ENCODE measurements at regions not wholly inside any gene's neighbourhood (a gene's known extent, or its start where the extent isn't known, plus 50 kb on each side); places are given as distances from the start of the nearest gene placed in this dataset.

DNA sequence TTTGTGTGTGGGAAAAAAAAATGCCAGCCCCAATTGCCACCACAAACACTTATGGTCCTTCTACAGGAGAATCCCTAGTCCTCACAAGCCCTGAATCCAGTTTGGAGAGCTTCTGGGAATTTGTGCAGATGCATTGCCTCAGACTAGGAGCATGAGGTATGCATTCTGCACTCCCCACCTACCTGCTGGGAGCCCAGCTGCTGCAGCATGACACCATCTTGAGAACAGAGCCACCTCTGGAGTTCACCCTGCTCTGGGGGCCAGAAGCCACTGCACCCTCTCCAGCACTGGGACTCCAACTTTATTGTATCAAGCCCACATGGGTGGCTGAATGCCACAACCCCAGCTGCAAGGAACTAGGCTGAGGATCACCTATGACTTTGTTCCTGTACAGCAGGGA lies 568.5 kb upstream of the ID4 start:
- no peak for DNase-seq (ENCODE audit: low read depth, low spot score)
- Histone ChIP-seq H3K27ac (ENCODE audit: control insufficient read depth, insufficient read depth) (no peak overlapping the region), H3K9me3 (replicated peaks; ENCODE audit: control insufficient read depth, insufficient read depth, low read length) (no peaks in the 10 kb centered on the region), H3K9ac (ENCODE audit: control insufficient read depth, insufficient read depth, low read length) (no peak overlapping the region), H3K4me2 (ENCODE audit: control insufficient read depth, insufficient read depth) (no peak overlapping the region), H3K4me3 (no peak overlapping the region), H3K79me2 (ENCODE audit: control insufficient read depth, insufficient read depth, low read length) (no peaks in the 10 kb centered on the region), H4K20me1 (ENCODE audit: control insufficient read depth, insufficient read depth) (no peaks in the 10 kb centered on the region), H3K4me1 (ENCODE audit: control insufficient read depth, insufficient read depth, low read length) (no peaks in the 10 kb centered on the region), H3K36me3 (ENCODE audit: control insufficient read depth in 2 of 2, insufficient read depth in 2 of 2, low read length in 1 of 2) (no peaks in the 10 kb centered on the region), H3K27me3 (replicated peaks in 1 of 2; ENCODE audit: control insufficient read depth in 2 of 2, insufficient read depth in 2 of 2, low read length in 1 of 2) (no peaks in the 10 kb centered on the region), H2AFZ (ENCODE audit: control insufficient read depth, low read depth, low read length) (no peak overlapping the region)
- TF ChIP-seq MYB (IDR thresholded peaks at IDR 0.05; ENCODE audit: borderline replicate concordance, low read depth, low read length) = no peak
- TF ChIP-seq, protein P1, sequence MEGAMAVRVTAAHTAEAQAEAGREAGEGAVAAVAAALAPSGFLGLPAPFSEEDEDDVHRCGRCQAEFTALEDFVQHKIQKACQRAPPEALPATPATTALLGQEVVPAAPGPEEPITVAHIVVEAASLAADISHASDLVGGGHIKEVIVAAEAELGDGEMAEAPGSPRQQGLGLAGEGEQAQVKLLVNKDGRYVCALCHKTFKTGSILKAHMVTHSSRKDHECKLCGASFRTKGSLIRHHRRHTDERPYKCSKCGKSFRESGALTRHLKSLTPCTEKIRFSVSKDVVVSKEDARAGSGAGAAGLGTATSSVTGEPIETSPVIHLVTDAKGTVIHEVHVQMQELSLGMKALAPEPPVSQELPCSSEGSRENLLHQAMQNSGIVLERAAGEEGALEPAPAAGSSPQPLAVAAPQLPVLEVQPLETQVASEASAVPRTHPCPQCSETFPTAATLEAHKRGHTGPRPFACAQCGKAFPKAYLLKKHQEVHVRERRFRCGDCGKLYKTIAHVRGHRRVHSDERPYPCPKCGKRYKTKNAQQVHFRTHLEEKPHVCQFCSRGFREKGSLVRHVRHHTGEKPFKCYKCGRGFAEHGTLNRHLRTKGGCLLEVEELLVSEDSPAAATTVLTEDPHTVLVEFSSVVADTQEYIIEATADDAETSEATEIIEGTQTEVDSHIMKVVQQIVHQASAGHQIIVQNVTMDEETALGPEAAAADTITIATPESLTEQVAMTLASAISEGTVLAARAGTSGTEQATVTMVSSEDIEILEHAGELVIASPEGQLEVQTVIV (IDR thresholded peaks at IDR 0.05; ENCODE audit: borderline replicate concordance, partially characterized antibody) = no peak
- TF ChIP-seq NFYB (IDR thresholded peaks at IDR 0.05; ENCODE audit: insufficient read depth, low read depth, low read length) = no peak
- no peak for TF ChIP-seq KLF5 (IDR thresholded peaks at IDR 0.05; ENCODE audit: partially characterized antibody)
- TF ChIP-seq IRF4 (IDR thresholded peaks at IDR 0.05; ENCODE audit: low read depth, low read length) = no peak
- TF ChIP-seq SMAD1 (IDR thresholded peaks at IDR 0.05; ENCODE audit: low read depth, partially characterized antibody) = no peak
- TF ChIP-seq TARDBP (IDR thresholded peaks at IDR 0.05; ENCODE audit: borderline replicate concordance) = no peak
- no peak for TF ChIP-seq CHD4 (IDR thresholded peaks at IDR 0.05)
- no peak for TF ChIP-seq YY1 (IDR thresholded peaks at IDR 0.05; ENCODE audit: low read depth, low read length)
- TF ChIP-seq WRNIP1 (IDR thresholded peaks at IDR 0.05; ENCODE audit: borderline replicate concordance, low read depth, low read length) = no peak
- no peak for TF ChIP-seq ZNF207 (IDR thresholded peaks at IDR 0.05; ENCODE audit: borderline replicate concordance)
- RAD21 ChIA-PET (ENCODE audit: unreplicated experiment) = no interaction called here
- no TSS peak for BruUV-seq (replicated peaks)
- POLR2A ChIA-PET = no interaction called here
- SMC1A ChIA-PET (ENCODE audit: uncharacterized antibody, unreplicated experiment) = no interaction called here
- in situ Hi-C loops (cut with MboI) (no loop called here), intact Hi-C loops (cut with micrococcal nuclease; ENCODE audit: unreplicated experiment) (no loop called here)
- FAIRE-seq = no peak
- ATAC-seq = no peak
- CTCF ChIA-PET = no interaction called here

Data from GM12878 (cell line).